HepG2 (cell line): ENCODE measurements at regions not wholly inside any gene's neighbourhood (a gene's known extent, or its start where the extent isn't known, plus 50 kb on each side); places are given as distances from the start of the nearest gene placed in this dataset.

ENCODE experiments used
- CEBPG ChIP-seq: IDR thresholded peaks from 2 replicates; pipeline ENCODE4 v1.6.1; 2016
- FOXK2 ChIP-seq: fragments of 450-650 bp; IDR thresholded peaks from 2 replicates; pipeline ENCODE4 v1.6.1; 2016
- HMG20A ChIP-seq: IDR thresholded peaks from 2 replicates; pipeline ENCODE4 v1.6.1; 2016; ENCODE audit warnings: borderline replicate concordance
- HOXD1 ChIP-seq: sonication (generic); formaldehyde crosslinking; IDR thresholded peaks from 2 replicates; pipeline ENCODE4 v1.5.0; 2020; ENCODE audit warnings: missing genetic modification reagents
- IKZF4 ChIP-seq: sonication (generic); formaldehyde crosslinking; IDR thresholded peaks from 2 replicates; pipeline ENCODE4 v1.5.1; 2020; ENCODE audit warnings: borderline replicate concordance, mild to moderate bottlenecking, low read depth, missing genetic modification reagents; ENCODE audit errors: not compliant biosample characterization
- RNF2 ChIP-seq: fragments of 450-650 bp; conservative IDR thresholded peaks from 2 replicates; pipeline ENCODE4 v1.6.1; 2016; ENCODE audit warnings: low read depth
- TBL1XR1 ChIP-seq: fragments of 150-350 bp; IDR thresholded peaks from 2 replicates; pipeline ENCODE4 v1.6.1; 2014; ENCODE audit warnings: borderline replicate concordance, low read length; ENCODE audit not compliant: partially characterized antibody
- TCF7L2 ChIP-seq: IDR thresholded peaks from 2 replicates; pipeline ENCODE4 v1.6.1; 2011; ENCODE audit warnings: mild to moderate bottlenecking, low read depth, low read length, moderate library complexity
- ZNF567 ChIP-seq: sonication (generic); formaldehyde crosslinking; IDR thresholded peaks from 2 replicates; pipeline ENCODE4 v1.8.1; 2023; ENCODE audit warnings: mild to moderate bottlenecking, missing genetic modification reagents, borderline replicate concordance
- ZNF7 ChIP-seq: IDR thresholded peaks from 2 replicates; pipeline ENCODE4 v1.6.1; 2016; ENCODE audit warnings: missing biosample characterization, missing genetic modification reagents
- TF ChIP-seq, protein P1 (sequence below), 2 experiments: sonication (generic) in 1 of 2; formaldehyde crosslinking in 1 of 2; IDR thresholded peaks; 2 replicates each; pipeline versions ENCODE4 v1.4.0 to v1.6.1; 2016 to 2020; ENCODE audit warnings: borderline replicate concordance in 1 of 2, low read depth in 1 of 2, mild to moderate bottlenecking in 1 of 2, missing genetic modification reagents in 1 of 2
- TF ChIP-seq, protein P2 (sequence below): sonication (generic); formaldehyde crosslinking; IDR thresholded peaks from 2 replicates; pipeline ENCODE4 v1.8.1; 2023; ENCODE audit warnings: mild to moderate bottlenecking, missing genetic modification reagents
- TF ChIP-seq, protein P3 (sequence below): sonication (generic); formaldehyde crosslinking; IDR thresholded peaks from 2 replicates; pipeline ENCODE4 v1.4.0; 2020; ENCODE audit warnings: missing genetic modification reagents, borderline replicate concordance
- TF ChIP-seq, protein P4 (sequence below): sonication (generic); formaldehyde crosslinking; IDR thresholded peaks from 2 replicates; pipeline ENCODE4 v1.5.0; 2020; ENCODE audit warnings: missing genetic modification reagents, mild to moderate bottlenecking, borderline replicate concordance
- TF ChIP-seq, protein P5 (sequence below): sonication (generic); formaldehyde crosslinking; IDR thresholded peaks from 2 replicates; pipeline ENCODE4 v1.4.0; 2020; ENCODE audit warnings: missing genetic modification reagents, low read depth, mild to moderate bottlenecking, borderline replicate concordance

DNA sequence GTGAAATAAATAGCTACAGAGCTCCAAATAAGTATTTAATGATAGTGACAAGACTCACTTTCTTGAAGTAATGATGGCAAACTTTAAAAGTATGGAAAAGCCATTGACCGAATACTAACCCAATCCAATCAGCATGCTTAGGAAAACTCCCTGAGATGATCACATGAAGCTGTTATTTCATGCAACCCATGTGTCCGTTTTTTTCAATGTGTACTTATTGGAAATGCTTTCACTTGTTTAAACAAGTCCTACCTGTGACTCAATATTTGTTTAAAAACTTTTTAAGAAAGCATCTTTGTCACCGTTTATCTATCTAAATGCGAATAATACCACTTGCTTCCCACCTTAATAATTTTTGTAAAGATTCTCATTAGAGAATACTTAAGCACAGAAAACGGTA is 185.8 kb downstream of the NRIP1 start (continued):
- TF ChIP-seq, protein P1, sequence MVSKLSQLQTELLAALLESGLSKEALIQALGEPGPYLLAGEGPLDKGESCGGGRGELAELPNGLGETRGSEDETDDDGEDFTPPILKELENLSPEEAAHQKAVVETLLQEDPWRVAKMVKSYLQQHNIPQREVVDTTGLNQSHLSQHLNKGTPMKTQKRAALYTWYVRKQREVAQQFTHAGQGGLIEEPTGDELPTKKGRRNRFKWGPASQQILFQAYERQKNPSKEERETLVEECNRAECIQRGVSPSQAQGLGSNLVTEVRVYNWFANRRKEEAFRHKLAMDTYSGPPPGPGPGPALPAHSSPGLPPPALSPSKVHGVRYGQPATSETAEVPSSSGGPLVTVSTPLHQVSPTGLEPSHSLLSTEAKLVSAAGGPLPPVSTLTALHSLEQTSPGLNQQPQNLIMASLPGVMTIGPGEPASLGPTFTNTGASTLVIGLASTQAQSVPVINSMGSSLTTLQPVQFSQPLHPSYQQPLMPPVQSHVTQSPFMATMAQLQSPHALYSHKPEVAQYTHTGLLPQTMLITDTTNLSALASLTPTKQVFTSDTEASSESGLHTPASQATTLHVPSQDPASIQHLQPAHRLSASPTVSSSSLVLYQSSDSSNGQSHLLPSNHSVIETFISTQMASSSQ (IDR thresholded peaks at IDR 0.05; ENCODE audit: low read depth) = peak; percentile 41; the same call in 1 of the 2 replicates
- TF ChIP-seq, protein P1 (CRISPR knock-in tag; IDR thresholded peaks at IDR 0.05; ENCODE audit: borderline replicate concordance) = no peak
- TF ChIP-seq CEBPG = peak; percentile 87
- TF ChIP-seq, protein P2, sequence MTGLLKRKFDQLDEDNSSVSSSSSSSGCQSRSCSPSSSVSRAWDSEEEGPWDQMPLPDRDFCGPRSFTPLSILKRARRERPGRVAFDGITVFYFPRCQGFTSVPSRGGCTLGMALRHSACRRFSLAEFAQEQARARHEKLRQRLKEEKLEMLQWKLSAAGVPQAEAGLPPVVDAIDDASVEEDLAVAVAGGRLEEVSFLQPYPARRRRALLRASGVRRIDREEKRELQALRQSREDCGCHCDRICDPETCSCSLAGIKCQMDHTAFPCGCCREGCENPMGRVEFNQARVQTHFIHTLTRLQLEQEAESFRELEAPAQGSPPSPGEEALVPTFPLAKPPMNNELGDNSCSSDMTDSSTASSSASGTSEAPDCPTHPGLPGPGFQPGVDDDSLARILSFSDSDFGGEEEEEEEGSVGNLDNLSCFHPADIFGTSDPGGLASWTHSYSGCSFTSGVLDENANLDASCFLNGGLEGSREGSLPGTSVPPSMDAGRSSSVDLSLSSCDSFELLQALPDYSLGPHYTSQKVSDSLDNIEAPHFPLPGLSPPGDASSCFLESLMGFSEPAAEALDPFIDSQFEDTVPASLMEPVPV = no peak
- TF ChIP-seq ZNF567 (CRISPR knock-in tag) = no peak
- TF ChIP-seq, protein P3, sequence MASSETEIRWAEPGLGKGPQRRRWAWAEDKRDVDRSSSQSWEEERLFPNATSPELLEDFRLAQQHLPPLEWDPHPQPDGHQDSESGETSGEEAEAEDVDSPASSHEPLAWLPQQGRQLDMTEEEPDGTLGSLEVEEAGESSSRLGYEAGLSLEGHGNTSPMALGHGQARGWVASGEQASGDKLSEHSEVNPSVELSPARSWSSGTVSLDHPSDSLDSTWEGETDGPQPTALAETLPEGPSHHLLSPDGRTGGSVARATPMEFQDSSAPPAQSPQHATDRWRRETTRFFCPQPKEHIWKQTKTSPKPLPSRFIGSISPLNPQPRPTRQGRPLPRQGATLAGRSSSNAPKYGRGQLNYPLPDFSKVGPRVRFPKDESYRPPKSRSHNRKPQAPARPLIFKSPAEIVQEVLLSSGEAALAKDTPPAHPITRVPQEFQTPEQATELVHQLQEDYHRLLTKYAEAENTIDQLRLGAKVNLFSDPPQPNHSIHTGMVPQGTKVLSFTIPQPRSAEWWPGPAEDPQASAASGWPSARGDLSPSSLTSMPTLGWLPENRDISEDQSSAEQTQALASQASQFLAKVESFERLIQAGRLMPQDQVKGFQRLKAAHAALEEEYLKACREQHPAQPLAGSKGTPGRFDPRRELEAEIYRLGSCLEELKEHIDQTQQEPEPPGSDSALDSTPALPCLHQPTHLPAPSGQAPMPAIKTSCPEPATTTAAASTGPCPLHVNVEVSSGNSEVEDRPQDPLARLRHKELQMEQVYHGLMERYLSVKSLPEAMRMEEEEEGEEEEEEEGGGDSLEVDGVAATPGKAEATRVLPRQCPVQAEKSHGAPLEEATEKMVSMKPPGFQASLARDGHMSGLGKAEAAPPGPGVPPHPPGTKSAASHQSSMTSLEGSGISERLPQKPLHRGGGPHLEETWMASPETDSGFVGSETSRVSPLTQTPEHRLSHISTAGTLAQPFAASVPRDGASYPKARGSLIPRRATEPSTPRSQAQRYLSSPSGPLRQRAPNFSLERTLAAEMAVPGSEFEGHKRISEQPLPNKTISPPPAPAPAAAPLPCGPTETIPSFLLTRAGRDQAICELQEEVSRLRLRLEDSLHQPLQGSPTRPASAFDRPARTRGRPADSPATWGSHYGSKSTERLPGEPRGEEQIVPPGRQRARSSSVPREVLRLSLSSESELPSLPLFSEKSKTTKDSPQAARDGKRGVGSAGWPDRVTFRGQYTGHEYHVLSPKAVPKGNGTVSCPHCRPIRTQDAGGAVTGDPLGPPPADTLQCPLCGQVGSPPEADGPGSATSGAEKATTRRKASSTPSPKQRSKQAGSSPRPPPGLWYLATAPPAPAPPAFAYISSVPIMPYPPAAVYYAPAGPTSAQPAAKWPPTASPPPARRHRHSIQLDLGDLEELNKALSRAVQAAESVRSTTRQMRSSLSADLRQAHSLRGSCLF (CRISPR knock-in tag) = no peak
- TF ChIP-seq IKZF4 (CRISPR knock-in tag) = no peak
- no peak for TF ChIP-seq TCF7L2
- no peak for TF ChIP-seq RNF2
- TF ChIP-seq ZNF7 (CRISPR knock-in tag) = no peak
- TF ChIP-seq, protein P4, sequence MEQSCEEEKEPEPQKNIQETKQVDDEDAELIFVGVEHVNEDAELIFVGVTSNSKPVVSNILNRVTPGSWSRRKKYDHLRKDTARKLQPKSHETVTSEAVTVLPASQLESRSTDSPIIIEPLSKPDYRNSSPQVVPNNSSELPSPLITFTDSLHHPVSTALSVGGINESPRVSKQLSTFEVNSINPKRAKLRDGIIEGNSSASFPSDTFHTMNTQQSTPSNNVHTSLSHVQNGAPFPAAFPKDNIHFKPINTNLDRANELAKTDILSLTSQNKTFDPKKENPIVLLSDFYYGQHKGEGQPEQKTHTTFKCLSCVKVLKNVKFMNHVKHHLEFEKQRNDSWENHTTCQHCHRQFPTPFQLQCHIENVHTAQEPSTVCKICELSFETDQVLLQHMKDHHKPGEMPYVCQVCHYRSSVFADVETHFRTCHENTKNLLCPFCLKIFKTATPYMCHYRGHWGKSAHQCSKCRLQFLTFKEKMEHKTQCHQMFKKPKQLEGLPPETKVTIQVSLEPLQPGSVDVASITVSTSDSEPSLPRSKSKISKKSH (CRISPR knock-in tag) = no peak
- TF ChIP-seq, protein P5, sequence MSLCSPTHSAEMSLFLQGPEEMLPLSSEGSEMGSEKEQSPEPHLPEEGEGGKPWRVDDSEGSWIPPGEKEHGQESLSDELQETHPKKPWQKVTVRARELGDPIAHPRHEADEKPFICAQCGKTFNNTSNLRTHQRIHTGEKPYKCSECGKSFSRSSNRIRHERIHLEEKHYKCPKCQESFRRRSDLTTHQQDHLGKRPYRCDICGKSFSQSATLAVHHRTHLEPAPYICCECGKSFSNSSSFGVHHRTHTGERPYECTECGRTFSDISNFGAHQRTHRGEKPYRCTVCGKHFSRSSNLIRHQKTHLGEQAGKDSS (CRISPR knock-in tag) = no peak
- TF ChIP-seq TBL1XR1 = peak; percentile 95
- TF ChIP-seq HOXD1 (CRISPR knock-in tag) = no peak
- TF ChIP-seq FOXK2 = peak; percentile 30; the same call in 1 of the 2 replicates
- peak; percentile 95 for TF ChIP-seq HMG20A
